ENCODE measurements at regions not wholly inside any gene's neighbourhood (a gene's known extent, or its start where the extent isn't known, plus 50 kb on each side); places are given as distances from the start of the nearest gene placed in this dataset.

DNA sequence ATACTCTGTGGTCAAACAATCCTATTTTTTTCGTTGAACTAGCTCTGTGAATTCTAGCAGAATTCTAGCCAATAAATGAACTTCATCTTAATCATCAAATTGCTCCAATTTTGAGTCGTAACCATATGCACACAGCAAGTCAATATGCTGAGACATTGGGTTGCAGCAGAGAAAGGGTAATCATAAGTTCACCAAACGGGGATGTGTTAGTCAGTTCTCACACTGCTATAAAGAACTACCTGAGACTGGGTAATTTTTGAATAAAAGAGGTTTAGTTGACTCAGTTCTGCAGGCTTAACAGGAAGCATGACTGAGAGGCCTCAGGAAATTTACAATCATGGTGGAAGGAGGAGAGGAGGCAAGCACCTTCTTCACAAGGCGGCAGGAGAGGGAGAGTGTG lies 67.7 kb upstream of the ABCC4 start:
- TF ChIP-seq, protein P1, sequence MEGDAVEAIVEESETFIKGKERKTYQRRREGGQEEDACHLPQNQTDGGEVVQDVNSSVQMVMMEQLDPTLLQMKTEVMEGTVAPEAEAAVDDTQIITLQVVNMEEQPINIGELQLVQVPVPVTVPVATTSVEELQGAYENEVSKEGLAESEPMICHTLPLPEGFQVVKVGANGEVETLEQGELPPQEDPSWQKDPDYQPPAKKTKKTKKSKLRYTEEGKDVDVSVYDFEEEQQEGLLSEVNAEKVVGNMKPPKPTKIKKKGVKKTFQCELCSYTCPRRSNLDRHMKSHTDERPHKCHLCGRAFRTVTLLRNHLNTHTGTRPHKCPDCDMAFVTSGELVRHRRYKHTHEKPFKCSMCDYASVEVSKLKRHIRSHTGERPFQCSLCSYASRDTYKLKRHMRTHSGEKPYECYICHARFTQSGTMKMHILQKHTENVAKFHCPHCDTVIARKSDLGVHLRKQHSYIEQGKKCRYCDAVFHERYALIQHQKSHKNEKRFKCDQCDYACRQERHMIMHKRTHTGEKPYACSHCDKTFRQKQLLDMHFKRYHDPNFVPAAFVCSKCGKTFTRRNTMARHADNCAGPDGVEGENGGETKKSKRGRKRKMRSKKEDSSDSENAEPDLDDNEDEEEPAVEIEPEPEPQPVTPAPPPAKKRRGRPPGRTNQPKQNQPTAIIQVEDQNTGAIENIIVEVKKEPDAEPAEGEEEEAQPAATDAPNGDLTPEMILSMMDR (IDR thresholded peaks at IDR 0.05 in 8 of 11, conservative IDR thresholded peaks at IDR 0.05 in 3 of 11), result no peak
- TF ChIP-seq POLR2AphosphoS5 (IDR thresholded peaks at IDR 0.05), result no peak

Measured in spleen (tissue), 7 donors.